ENCODE measurements at regions not wholly inside any gene's neighbourhood (a gene's known extent, or its start where the extent isn't known, plus 50 kb on each side); places are given as distances from the start of the nearest gene placed in this dataset.

GRCh38 chr1:87888446-87888845, 559.8 kb downstream of the LMO4 start:
- TF ChIP-seq ZFX (IDR thresholded peaks at IDR 0.05; ENCODE audit: borderline replicate concordance) (no peak), CTCF (IDR thresholded peaks at IDR 0.05) (no peak)
- no peak overlapping the region for H3K27ac ChIP-seq

- no peak overlapping the region for H3K27ac ChIP-seq
- TF ChIP-seq ZFX (IDR thresholded peaks at IDR 0.05; ENCODE audit: borderline replicate concordance) (no peak), CTCF (IDR thresholded peaks at IDR 0.05) (no peak)
Observed at GRCh38 chr1:87894062-87894461, 565.4 kb downstream of the LMO4 start.

GRCh38 chr1:87897481-87897880, 568.8 kb downstream of the LMO4 start:
- TF ChIP-seq ZFX (IDR thresholded peaks at IDR 0.05; ENCODE audit: borderline replicate concordance) (no peak), CTCF (IDR thresholded peaks at IDR 0.05) (no peak)
- no peak overlapping the region for H3K27ac ChIP-seq

GRCh38 chr1:87898431-87898830, 569.8 kb downstream of the LMO4 start:
- no peak for TF ChIP-seq ZFX (IDR thresholded peaks at IDR 0.05; ENCODE audit: borderline replicate concordance)
- no peak for TF ChIP-seq CTCF (IDR thresholded peaks at IDR 0.05)
- H3K27ac ChIP-seq = no peak overlapping the region

- TF ChIP-seq CTCF (IDR thresholded peaks at IDR 0.05) = no peak
- TF ChIP-seq ZFX (IDR thresholded peaks at IDR 0.05; ENCODE audit: borderline replicate concordance) = no peak
Observed at GRCh38 chr1:87899017-87899416, 570.3 kb downstream of the LMO4 start.

GRCh38 chr1:87899746-87900145, 571.1 kb downstream of the LMO4 start:
- no peak overlapping the region for H3K27ac ChIP-seq
- TF ChIP-seq CTCF (IDR thresholded peaks at IDR 0.05) (no peak), ZFX (IDR thresholded peaks at IDR 0.05; ENCODE audit: borderline replicate concordance) (no peak)

More at GRCh38 chr1:87899017-87899416, 570.3 kb downstream of the LMO4 start:
- H3K27ac ChIP-seq = no peak overlapping the region

GRCh38 chr1:87902830-87903229, 574.1 kb downstream of the LMO4 start:
- no peak overlapping the region for H3K27ac ChIP-seq
- TF ChIP-seq CTCF (IDR thresholded peaks at IDR 0.05) (no peak), ZFX (IDR thresholded peaks at IDR 0.05; ENCODE audit: borderline replicate concordance) (no peak)
